ENCODE measurements at regions not wholly inside any gene's neighbourhood (a gene's known extent, or its start where the extent isn't known, plus 50 kb on each side); places are given as distances from the start of the nearest gene placed in this dataset.

- no peaks in the 10 kb centered on the region for H4K20me1 ChIP-seq (replicated peaks; ENCODE audit: control insufficient read depth, insufficient read depth, low read length)
- no peak overlapping the region for H3K9ac ChIP-seq (ENCODE audit: insufficient read depth in 1 of 2, low read depth in 2 of 2, low read length in 2 of 2)
- H2AFZ ChIP-seq (ENCODE audit: low read depth, low read length), result no peak overlapping the region
- intact Hi-C loops (cut with micrococcal nuclease) (no loop called here), in situ Hi-C loops (cut with MboI) (no loop called here)
- ATAC-seq (no peak), FAIRE-seq (no peak), DNase-seq (ENCODE audit: extremely low read depth in 1 of 4, low spot score in 3 of 4) (no peak)
- no peak overlapping the region for H3K27ac ChIP-seq (ENCODE audit: extremely low read depth, low read depth, low read length)
- ChIA-PET CTCF (ENCODE audit: low intra/inter-chr PET ratio) (no interaction called here), POLR2A (no interaction called here)
- 0% methylated on average over 1 of the region's 1 CpG for WGBS (ENCODE audit: insufficient coverage, low coverage, missing lambda C conversion rate)
- H3K9me3 ChIP-seq (replicated peaks; ENCODE audit: control insufficient read depth, insufficient read depth, low read depth, low read length), result no peaks in the 10 kb centered on the region
- no peaks in the 10 kb centered on the region for H3K79me2 ChIP-seq (ENCODE audit: control insufficient read depth, insufficient read depth, low read length)
- no peaks in the 10 kb centered on the region for H3K36me3 ChIP-seq (ENCODE audit: control insufficient read depth, insufficient read depth, low read length)
- no peak overlapping the region for H3K4me2 ChIP-seq (ENCODE audit: insufficient read depth, low read length)
- H3K4me1 ChIP-seq (replicated peaks in 1 of 2; ENCODE audit: control insufficient read depth in 2 of 2, insufficient read depth in 2 of 2, low read length in 2 of 2), result no peaks in the 10 kb centered on the region
- no peaks in the 10 kb centered on the region for H3K27me3 ChIP-seq (ENCODE audit: control insufficient read depth in 2 of 2, insufficient read depth in 2 of 2, low read length in 2 of 2)
- no peaks in the 10 kb centered on the region for H3K9me1 ChIP-seq (ENCODE audit: control insufficient read depth, insufficient read depth, low read length)
- no peak overlapping the region for H3K4me3 ChIP-seq
- no TSS peak for BruUV-seq (replicated peaks)
- TF ChIP-seq MAZ (CRISPR knock-in tag; conservative IDR thresholded peaks at IDR 0.05 in 1 of 2, IDR thresholded peaks at IDR 0.05 in 1 of 2) (no peak), SMARCC2 (IDR thresholded peaks at IDR 0.05; ENCODE audit: low read depth) (no peak), SMAD2 (IDR thresholded peaks at IDR 0.05; ENCODE audit: low read depth, low read length) (no peak), NFATC3 (IDR thresholded peaks at IDR 0.05) (no peak), NUFIP1 (IDR thresholded peaks at IDR 0.05; ENCODE audit: partially characterized antibody) (no peak), MITF (IDR thresholded peaks at IDR 0.05) (no peak), ELF1 (tag; IDR thresholded peaks at IDR 0.05) (no peak), KLF10 (CRISPR knock-in tag; IDR thresholded peaks at IDR 0.05) (no peak), TFE3 (CRISPR knock-in tag; IDR thresholded peaks at IDR 0.05) (no peak), MCM2 (IDR thresholded peaks at IDR 0.05; ENCODE audit: low read depth) (no peak)
- TF ChIP-seq, protein P1, sequence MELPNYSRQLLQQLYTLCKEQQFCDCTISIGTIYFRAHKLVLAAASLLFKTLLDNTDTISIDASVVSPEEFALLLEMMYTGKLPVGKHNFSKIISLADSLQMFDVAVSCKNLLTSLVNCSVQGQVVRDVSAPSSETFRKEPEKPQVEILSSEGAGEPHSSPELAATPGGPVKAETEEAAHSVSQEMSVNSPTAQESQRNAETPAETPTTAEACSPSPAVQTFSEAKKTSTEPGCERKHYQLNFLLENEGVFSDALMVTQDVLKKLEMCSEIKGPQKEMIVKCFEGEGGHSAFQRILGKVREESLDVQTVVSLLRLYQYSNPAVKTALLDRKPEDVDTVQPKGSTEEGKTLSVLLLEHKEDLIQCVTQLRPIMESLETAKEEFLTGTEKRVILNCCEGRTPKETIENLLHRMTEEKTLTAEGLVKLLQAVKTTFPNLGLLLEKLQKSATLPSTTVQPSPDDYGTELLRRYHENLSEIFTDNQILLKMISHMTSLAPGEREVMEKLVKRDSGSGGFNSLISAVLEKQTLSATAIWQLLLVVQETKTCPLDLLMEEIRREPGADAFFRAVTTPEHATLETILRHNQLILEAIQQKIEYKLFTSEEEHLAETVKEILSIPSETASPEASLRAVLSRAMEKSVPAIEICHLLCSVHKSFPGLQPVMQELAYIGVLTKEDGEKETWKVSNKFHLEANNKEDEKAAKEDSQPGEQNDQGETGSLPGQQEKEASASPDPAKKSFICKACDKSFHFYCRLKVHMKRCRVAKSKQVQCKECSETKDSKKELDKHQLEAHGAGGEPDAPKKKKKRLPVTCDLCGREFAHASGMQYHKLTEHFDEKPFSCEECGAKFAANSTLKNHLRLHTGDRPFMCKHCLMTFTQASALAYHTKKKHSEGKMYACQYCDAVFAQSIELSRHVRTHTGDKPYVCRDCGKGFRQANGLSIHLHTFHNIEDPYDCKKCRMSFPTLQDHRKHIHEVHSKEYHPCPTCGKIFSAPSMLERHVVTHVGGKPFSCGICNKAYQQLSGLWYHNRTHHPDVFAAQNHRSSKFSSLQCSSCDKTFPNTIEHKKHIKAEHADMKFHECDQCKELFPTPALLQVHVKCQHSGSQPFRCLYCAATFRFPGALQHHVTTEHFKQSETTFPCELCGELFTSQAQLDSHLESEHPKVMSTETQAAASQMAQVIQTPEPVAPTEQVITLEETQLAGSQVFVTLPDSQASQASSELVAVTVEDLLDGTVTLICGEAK (IDR thresholded peaks at IDR 0.05), result no peak
- TF ChIP-seq, protein P1 (CRISPR knock-in tag; IDR thresholded peaks at IDR 0.05), result no peak
Measured at GRCh38 chr5:156135531-156135930, 191.4 kb upstream of the SGCD start.
